HG02798 (cell line): ENCODE measurements at regions not wholly inside any gene's neighbourhood (a gene's known extent, or its start where the extent isn't known, plus 50 kb on each side); places are given as distances from the start of the nearest gene placed in this dataset.

Source experiments
- ATAC-seq: cut with Tn5 transposase; IDR thresholded peaks from one replicate; pipeline ENCODE4 v1.9.1; 2021; ENCODE audit warnings: mild to moderate bottlenecking; ENCODE audit not compliant: unreplicated experiment, poor library complexity

DNA sequence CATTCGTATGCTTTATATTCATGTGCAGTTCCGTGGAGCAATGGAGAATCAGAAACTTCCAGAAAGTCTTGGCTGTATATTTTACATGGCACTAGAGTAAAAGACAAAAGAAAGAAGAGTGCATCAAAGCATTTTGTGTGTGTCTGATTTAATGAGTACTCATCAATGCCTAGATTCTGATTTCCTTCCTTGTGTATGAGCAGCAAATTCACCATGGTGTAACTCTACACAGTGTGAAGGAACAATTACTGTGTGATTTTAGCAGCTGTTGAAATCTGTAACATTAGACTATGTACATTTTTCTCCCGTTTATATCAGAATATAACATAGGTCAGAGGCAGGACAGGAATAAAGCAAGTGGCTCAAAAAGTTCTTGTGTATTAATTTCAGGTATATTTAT, 102.0 kb upstream of the TSC22D2 start:
- ATAC-seq, result no peak

DNA sequence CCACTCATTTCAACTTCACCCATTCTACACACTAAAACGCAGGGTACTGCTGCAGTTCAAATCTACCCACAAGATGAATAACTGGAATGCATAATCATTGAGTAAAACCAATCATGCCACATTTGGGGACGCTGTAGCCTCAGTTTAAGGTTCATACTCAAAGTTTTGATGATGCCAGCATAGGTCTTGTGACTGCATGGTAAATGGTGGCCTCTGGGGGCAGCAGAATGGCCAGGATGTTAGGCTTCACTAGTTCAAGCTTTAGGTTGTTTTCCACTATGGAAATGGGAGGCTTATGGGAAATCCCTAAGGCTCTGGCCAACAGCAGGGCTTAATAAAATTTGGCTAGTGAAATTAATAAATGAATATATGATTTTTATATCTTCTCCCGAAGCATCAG, 104.3 kb upstream of the TSC22D2 start:
- no peak for ATAC-seq

DNA sequence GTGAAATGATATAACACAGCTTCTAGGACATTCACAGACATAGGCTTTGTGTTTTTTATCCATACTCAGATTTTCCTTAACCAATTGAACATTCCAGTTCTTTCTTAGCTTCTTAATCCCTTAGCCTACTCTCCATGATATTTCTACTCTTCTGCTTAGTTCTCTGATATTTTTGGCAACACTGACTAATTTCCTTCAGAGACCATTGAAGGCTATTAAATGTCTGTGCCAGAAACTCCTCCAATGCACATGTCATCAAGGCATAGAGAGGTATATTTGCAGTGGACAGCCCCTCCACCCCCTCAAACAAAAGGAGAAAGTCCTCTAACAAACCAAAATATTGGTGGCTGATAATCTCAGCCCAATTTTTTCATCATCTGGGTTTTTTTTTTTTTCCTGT, 105.9 kb upstream of the TSC22D2 start:
- ATAC-seq, result no peak

- ATAC-seq, result no peak
These were observed 107.1 kb upstream of the TSC22D2 start for GRCh38 chr3:150300852-150301517.

GRCh38 chr3:150300388-150300787, 107.7 kb upstream of the TSC22D2 start:
- ATAC-seq, result no peak

- ATAC-seq, result no peak
These were observed 108.9 kb upstream of the TSC22D2 start for GRCh38 chr3:150299201-150299600.

GRCh38 chr3:150296966-150297365, 111.1 kb upstream of the TSC22D2 start:
- no peak for ATAC-seq

DNA sequence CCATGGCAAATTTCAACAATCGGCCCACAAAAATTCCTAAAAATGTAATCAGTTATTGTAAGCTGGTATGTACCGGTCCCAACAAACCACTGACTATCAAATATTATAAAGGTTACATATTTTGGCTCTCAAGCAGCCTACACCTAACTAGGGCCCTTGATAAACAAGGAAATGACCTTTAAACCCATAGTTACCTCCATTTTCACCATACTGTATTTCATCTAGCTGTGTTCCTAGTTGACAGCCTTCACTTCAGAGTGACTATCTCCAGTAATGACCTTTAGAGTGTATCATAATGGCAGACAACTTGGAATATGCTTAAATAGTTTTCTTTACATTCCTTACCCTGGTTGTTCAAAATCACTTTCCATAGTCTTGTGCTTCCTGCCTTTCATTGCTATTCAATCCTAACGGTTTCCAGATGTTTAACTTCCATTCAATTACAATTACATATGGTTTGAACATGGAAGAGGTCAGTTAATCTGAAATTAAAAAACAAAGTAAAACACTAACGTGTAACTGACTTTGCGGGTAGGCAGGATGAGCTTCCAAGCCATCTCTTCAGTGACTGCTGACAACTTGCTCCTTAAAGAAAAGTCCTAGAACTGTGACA, 111.9 kb upstream of the TSC22D2 start:
- no peak for ATAC-seq

DNA sequence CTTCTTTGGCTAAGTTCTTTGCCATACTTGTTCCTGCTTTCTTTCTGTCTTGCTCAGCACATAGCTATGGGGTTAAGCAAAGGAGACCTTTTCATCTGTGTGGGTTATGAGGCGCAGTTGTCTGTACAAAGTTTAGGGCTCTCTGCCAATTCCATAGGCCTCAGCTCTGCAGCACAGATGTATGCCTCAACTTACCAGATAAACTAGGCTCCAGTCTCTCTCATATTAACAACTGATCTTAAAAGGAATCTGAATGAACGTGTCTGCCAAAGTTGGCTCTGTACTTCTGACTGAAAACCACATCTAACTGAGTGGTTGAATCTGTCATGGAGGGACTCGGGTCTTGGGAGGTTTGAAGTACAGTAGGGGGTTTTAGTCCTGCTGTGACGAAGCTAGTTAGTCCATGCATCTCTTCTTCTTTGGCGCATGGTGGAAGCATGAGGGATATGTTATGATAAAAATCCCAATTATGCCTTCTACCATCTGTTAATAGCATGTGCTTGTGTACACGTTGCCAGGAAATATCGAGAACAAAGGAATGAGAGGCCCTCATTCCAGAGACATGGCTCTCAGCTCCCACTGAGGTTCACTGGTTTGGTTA, 114.6 kb upstream of the TSC22D2 start:
- ATAC-seq, result no peak

GRCh38 chr3:150292891-150293290, 115.2 kb upstream of the TSC22D2 start:
- no peak for ATAC-seq

DNA sequence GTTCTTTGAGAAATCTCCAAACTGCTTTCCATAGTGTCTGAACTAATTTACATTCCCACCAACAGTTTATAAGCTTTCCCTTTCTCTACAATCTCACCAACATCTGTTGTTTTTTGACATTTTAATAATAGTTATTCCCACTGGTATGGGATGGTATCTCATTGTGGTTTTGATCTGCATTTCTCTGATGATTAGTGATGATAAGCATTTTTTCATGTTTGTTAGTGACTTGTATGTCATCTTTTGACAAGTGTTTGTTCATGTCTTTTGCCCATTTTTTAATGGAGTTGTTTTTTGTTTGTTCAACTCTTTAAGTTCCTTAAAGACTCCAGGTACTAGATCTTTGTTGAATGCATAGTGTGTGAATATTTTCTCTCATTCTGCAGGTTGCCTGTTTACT, 116.6 kb upstream of the TSC22D2 start:
- ATAC-seq, result no peak

DNA sequence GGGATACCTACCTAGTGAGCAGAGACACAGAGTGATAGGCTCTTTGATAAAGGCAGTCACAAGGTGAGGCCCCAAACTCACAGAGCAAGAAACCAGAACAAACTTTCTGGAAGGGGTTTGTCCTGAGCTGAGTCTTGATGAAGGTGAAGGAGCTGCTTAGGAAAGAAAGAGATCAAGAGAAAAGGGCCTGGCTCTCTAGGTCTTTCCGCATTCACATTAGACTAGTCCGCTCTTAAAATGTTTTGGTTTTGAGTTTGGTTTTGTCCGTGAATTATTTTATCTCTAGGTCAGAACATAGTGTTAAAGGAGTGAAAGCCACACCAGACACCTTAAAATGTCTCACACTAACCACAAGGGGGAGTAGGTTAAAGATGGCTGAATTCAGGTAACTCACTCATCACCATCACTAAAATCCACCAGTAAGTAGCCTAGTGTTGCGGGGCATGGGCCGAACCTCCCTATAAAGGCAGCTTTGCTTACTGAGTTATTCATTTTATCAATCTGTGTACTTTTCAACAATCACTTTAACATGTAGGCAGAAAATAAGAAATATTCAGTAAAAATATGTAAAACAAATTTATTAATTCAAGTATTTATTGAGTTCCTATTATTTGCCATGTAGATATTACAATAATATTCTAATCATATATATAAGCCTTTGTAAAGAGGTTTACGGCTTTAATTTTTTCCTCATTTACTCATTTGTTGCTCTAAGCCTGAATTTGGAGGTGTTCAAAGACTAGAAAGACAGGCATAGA, 121.5 kb upstream of the TSC22D2 start:
- ATAC-seq, result peak; percentile 78

DNA sequence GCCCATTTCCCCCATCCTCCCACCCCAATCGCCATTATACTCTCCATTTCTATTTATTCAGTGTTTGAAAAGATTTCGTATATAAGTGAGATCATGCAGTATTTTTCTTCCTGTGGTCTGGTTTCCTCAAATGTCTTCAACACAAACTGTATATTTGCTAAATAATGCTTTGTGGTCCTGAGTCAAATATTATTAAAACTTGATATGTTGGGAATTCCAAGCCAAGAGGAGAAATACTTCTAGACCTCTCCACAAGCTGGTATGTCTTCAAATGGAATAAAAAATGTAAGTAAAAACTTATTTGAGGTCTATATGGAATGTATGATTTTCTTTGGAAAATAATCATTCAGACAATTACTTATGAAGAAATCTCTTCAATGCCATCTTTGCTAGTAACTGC, 122.5 kb upstream of the TSC22D2 start:
- no peak for ATAC-seq

DNA sequence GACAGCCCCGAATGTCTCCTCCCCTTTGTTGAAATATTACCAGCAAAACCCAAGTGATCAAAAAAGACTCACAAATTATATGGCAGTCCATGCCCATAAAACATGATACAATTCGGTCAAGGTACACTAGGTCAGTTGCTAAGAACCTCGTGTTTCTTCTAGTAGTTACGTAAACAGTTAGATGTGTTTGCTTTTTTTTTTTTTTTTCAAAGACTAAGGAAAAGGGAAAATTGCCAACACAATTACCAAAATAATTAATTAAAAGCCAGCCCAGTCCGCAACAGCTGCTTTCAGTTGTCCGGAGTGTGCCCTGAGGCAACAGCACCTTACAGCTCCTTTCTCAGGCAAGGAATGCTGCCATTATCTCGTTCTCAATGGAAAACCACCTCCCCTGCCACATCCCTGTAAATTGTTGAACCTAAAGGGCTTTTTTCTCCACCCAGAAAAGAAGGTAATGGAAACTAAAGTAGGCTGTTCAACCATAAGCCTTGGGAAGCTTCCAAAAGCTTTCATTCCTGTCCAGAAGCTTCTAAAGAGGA, 129.2 kb upstream of the TSC22D2 start:
- ATAC-seq, result no peak

GRCh38 chr3:150278195-150278594, 129.9 kb upstream of the TSC22D2 start:
- ATAC-seq, result no peak

DNA sequence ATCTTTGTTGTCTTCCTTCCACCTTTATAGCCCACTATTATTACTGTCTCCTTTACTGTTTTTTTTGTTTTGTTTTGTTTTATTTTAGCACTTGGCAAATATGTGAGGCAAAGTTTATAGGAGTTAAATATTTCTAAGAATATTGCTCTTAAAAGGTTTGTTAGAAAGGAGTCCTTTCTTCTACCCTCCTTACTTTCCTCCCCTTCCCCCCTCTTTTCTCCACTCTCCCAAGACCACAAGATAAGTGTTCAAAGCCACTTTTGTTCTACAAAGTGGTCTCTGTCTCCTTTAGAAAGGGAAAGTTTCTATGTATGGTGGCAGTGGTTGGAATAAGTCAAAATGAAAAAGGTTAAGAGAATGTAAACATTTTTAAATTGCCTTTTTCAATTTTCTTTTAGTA, 130.7 kb upstream of the TSC22D2 start:
- ATAC-seq, result no peak

- ATAC-seq, result no peak
These were observed 132.2 kb upstream of the TSC22D2 start for GRCh38 chr3:150275941-150276340.

- no peak for ATAC-seq
These were observed 133.7 kb upstream of the TSC22D2 start for GRCh38 chr3:150274372-150274771.

- no peak for ATAC-seq
These were observed 134.7 kb upstream of the TSC22D2 start for GRCh38 chr3:150273396-150273795.

- no peak for ATAC-seq
These were observed 136.5 kb upstream of the TSC22D2 start for GRCh38 chr3:150271591-150271960.
